HG03135 (cell line): ENCODE measurements at regions not wholly inside any gene's neighbourhood (a gene's known extent, or its start where the extent isn't known, plus 50 kb on each side); places are given as distances from the start of the nearest gene placed in this dataset.

Experiments
- ATAC-seq: cut with Tn5 transposase; IDR thresholded peaks from one replicate; pipeline ENCODE4 v1.9.1; 2021; ENCODE audit warnings: mild to moderate bottlenecking, moderate library complexity; ENCODE audit not compliant: unreplicated experiment

- ATAC-seq = no peak
Measured at GRCh38 chr2:173760553-173760952, 204.6 kb downstream of the SP3 start.

DNA sequence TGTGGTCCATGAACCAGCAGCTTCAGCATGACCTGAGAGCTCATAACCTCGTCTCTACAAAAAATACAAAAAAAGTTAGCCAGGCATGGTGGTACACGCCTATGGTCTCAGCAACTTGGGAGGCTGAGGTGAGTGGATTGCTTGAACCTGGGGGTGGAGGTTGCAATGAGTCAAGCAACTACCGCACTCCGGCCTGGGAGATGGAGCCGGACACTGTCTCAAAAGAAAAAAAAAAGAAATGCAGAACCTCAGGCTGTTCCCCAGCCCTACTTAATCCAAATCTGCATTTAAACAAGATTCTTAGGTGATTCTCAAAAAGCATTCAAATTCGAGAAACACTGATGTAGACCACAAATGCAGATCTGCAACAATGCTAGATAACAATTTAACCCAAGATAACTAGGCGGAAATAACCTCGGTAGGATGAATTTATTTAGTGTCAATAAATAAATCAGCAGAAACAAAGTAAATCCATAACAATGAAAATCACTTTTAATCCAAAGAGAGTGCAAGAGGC is 203.5 kb downstream of the SP3 start:
- ATAC-seq = no peak

DNA sequence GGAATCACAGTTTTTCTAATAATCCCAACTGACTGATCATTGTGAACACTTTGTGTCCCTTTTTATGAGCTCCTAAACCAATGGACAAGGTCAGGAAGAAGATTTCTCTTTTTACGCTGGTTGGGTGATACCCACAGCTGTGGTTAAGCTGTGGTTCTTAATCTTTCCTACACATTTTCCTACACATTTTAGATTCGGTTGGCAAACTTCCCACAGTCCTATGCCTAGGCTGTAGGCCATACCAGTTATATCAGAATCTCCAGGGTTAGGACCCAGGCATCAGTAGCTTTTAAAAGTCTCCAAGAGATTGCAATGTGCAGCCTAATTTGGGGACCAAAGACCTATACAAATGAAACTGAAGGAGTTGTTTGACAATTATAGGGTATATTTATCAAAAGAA is 203.0 kb downstream of the SP3 start:
- no peak for ATAC-seq

GRCh38 chr2:173762864-173763263 is 202.3 kb downstream of the SP3 start:
- ATAC-seq = no peak

GRCh38 chr2:173763641-173764040 is 201.5 kb downstream of the SP3 start:
- ATAC-seq = no peak

GRCh38 chr2:173764094-173764493 is 201.1 kb downstream of the SP3 start:
- no peak for ATAC-seq

GRCh38 chr2:173766537-173767289 is 198.5 kb downstream of the SP3 start:
- ATAC-seq = no peak

DNA sequence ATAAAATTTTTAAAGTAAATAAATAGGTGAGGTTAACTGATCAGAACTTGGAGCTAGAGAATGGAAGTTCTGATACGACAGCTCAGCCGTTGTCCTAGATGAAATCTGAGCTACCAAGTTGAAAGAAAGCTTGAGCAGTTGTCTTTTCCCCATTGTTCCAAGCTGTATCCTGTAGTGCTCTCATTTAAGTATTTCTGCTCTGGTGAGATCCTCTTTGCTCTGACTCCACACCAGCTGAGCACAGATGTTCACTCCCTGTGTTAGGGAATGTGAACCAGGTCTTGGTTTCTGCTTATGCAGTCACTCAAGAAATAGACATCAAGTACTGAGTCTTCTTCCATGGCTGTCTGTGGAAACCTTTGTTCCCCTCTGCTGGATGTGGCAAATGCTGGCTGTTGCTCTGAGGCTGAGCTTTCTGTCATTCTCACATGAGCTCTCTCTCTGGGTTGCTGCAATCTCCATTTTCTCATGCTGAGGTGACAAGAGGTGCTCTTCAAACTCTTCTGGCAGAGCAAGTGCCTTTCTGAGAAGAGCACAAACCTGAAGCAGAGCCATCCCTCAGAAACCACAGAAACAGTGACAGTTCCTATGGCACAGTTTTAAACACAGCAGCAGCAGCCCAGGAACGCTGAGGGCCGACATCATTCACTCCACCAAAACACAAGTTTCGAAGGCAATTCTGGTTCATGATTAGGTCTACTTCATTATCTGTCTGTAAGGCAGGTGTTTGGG is 194.1 kb downstream of the SP3 start:
- no peak for ATAC-seq

DNA sequence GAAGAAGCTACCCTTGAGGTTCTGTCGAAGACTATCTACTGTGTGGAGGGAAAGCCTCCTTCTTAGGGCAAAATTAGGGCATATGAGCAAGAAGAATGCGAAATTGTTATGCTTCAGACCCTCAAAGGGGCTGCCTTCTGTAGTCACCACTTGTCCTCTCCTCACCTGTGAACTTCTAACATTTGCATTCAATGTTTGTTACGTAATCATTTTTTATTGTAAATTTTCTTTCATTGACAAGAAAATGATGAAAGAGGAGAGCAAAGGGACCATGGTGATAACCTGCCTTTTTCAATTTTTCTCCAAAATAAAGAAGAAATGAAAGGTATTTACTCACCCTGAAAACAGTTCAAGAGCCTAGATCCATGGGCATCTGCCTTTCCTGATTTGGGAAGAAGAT is 193.0 kb downstream of the SP3 start:
- no peak for ATAC-seq

DNA sequence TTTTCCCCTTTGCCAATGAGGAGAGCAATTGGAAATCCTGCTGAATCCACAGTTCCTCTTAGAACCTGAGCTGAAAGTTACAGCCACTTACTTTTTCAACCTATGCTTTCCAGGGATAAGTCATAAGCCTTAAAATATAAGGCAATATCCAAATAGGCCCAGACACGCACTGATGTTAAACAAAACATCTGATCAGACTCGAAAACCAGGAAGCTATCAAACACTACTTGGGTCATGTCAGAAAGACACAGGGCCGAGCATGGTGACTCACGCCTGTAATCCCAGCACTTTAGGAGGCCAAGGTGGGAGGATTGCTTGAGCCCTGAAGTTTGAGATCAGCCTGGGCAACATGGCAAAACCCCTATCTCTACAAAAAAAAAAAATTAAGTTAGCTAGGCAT is 192.1 kb downstream of the SP3 start:
- no peak for ATAC-seq

- ATAC-seq = no peak
Measured at GRCh38 chr2:173775440-173775839, 189.7 kb downstream of the SP3 start.

DNA sequence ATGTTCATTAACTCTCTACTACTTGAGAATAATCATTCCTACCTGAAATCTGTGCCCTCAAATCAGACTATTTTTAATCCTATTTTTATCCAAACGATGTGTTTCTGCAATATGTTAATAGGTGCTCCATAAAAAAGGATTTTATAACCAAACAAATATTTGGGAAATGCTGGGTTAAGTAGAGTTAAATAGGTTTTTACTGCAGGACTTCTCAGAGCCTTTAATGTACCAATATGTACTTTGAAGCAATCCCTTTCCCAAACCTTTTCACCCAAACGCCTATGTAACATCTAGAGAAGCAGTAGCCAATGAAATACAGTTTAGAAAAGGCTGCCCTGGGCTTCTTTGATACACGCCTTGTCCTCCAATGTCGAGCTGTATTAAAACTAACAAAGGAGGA is 182.5 kb downstream of the SP3 start:
- no peak for ATAC-seq

GRCh38 chr2:173783382-173783781 is 181.8 kb downstream of the SP3 start:
- ATAC-seq = no peak

- no peak for ATAC-seq
Measured at GRCh38 chr2:173785813-173786212, 179.4 kb downstream of the SP3 start.

- ATAC-seq = no peak
Measured at GRCh38 chr2:173791502-173791901, 173.7 kb downstream of the SP3 start.

- ATAC-seq = no peak
Measured at GRCh38 chr2:173792166-173792565, 173.0 kb downstream of the SP3 start.

DNA sequence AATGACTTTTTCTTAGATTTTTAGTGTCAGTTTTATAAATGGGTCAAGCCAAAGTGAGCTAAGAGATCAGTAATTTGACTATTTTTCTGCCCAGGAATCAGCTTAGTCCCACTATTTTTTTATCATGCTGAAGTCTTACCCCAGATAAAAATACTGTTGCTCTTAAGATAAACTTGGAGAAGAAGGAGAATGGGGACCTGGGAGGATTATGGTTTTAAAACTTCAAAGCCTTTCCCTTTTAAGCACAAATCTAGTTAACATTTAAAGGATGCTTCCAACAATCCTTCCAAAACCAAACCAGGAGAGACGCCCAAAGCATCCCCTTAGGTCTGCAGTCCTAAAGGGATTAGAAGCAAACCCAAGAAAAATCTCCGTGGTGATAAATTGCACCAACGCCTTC is 172.4 kb downstream of the SP3 start:
- ATAC-seq = no peak

DNA sequence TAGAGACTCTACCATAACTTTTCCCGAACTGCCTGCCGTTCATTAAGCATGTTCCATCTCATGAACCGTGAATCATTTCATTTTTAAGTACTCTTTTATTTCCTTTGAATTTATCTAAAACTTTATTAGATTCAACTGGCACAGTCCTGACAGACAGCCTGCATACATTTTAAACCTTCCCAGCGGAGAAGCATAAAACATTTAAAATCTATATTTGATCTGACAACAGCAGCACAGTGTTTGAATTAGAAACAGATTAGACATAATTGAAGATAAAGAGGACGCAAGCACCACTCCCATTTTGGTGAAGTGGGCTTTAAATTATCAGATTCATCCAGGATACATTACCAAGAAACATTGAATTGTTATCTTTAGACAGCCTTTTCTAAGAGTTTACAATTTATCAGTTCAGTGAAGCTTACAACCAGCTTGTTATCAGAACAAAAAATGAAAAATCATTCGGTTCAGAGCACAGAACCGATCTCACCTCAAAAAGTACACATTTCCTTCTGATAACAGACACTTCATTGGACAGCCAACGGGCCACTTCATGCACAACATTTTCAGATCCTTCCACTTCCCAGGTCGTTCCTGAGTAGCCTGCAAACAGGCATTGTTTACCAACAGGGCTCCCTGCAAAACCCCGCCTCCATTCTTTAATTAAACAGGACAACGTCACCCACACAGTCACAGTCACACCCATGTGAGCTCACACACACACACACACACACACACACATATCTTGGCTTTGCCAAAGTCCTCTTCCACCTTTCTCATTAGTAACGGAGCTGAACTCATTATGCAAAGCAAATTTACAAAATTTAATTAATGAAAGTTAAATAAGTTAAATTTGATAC is 171.2 kb downstream of the SP3 start:
- no peak for ATAC-seq

- ATAC-seq = no peak
Measured at GRCh38 chr2:173797586-173798263, 167.4 kb downstream of the SP3 start.

GRCh38 chr2:173802518-173802917 is 162.7 kb downstream of the SP3 start:
- ATAC-seq = no peak

- ATAC-seq = no peak
Measured at GRCh38 chr2:173803449-173803848, 161.7 kb downstream of the SP3 start.
